ENCODE measurements at regions not wholly inside any gene's neighbourhood (a gene's known extent, or its start where the extent isn't known, plus 50 kb on each side); places are given as distances from the start of the nearest gene placed in this dataset.

GRCh38 chr18:53625997-53626599, 598.4 kb downstream of the MBD2 start:
- DNase-seq = no peak

- DNase-seq = no peak
These were observed 613.5 kb downstream of the MBD2 start for GRCh38 chr18:53610957-53611356.

- DNase-seq = no peak
These were observed 617.7 kb downstream of the MBD2 start for GRCh38 chr18:53606792-53607191.

- no peak for DNase-seq
These were observed 619.3 kb downstream of the MBD2 start for GRCh38 chr18:53605198-53605597.

GRCh38 chr18:53603276-53603675, 621.2 kb downstream of the MBD2 start:
- DNase-seq = no peak

GRCh38 chr18:53601344-53601743, 623.1 kb downstream of the MBD2 start:
- DNase-seq = no peak

GRCh38 chr18:53586923-53587322, 637.5 kb downstream of the MBD2 start:
- no peak for DNase-seq
